Endothelial cell of umbilical vein (primary cell): ENCODE measurements at regions not wholly inside any gene's neighbourhood (a gene's known extent, or its start where the extent isn't known, plus 50 kb on each side); places are given as distances from the start of the nearest gene placed in this dataset.

Experiments used
- CTCF ChIP-seq, 2 donors: IDR thresholded peaks; 1 replicate in 1 of 2; 2 replicates in 1 of 2; pipeline ENCODE4 v1.5.1; 2011; ENCODE audit warnings: low read length in 2 of 2, mild to moderate bottlenecking in 2 of 2, moderate library complexity in 2 of 2, control low read depth in 1 of 2, inconsistent platforms in 1 of 2, low read depth in 1 of 2; ENCODE audit not compliant: insufficient read depth in 1 of 2; ENCODE audit errors: extremely low read depth in 1 of 2
- EZH2 ChIP-seq: IDR thresholded peaks from 2 replicates; pipeline ENCODE4 v1.6.1; 2012; ENCODE audit warnings: borderline replicate concordance, low read depth, mild to moderate bottlenecking, moderate library complexity, low read length, inconsistent platforms; ENCODE audit not compliant: severe bottlenecking
- GATA2 ChIP-seq: IDR thresholded peaks from 2 replicates; pipeline ENCODE4 v1.7.0; 2011; ENCODE audit warnings: low read depth, mild to moderate bottlenecking, moderate library complexity, mixed read lengths, low read length; ENCODE audit not compliant: insufficient read length, insufficient read depth
- MAX ChIP-seq: IDR thresholded peaks from 2 replicates; pipeline ENCODE4 v1.6.1; 2011; ENCODE audit not compliant: insufficient read depth, insufficient read length
- POLR2A ChIP-seq: IDR thresholded peaks from 2 replicates; pipeline ENCODE4 v1.6.1; 2012; ENCODE audit warnings: low read depth, mild to moderate bottlenecking, control low read depth, low read length
- POLR2AphosphoS5 ChIP-seq: IDR thresholded peaks from 2 replicates; pipeline ENCODE4 v1.6.1; 2012; ENCODE audit warnings: low read depth, mild to moderate bottlenecking, control low read depth, low read length, moderate library complexity; ENCODE audit not compliant: insufficient read depth

- TF ChIP-seq CTCF (IDR thresholded peaks at IDR 0.05; ENCODE audit: extremely low read depth in 1 of 2, insufficient read depth in 1 of 2, low read depth in 1 of 2, low read length in 2 of 2) (no peak), POLR2AphosphoS5 (no peak), GATA2 (no peak), POLR2A (no peak), MAX (no peak), EZH2 (no peak)
Measured at GRCh38 chr15:35622641-35623340, 76.8 kb upstream of the DPH6 start.
